Hypothalamus (tissue), 51 donors: ENCODE measurements at regions not wholly inside any gene's neighbourhood (a gene's known extent, or its start where the extent isn't known, plus 50 kb on each side); places are given as distances from the start of the nearest gene placed in this dataset.

Source experiments
- DNase-seq, 51 donors: peaks; one replicate each; lab custom pipeline; 2025; lab: John Stamatoyannopoulos, UW

GRCh38 chr18:67301592-67301991, 214.9 kb downstream of the DSEL start:
- DNase-seq = no peak

GRCh38 chr18:67300498-67300897, 216.0 kb downstream of the DSEL start:
- DNase-seq = no peak

GRCh38 chr18:67292814-67293213, 223.7 kb downstream of the DSEL start:
- DNase-seq = no peak

- DNase-seq = no peak
Measured at GRCh38 chr18:67290421-67290820, 226.1 kb downstream of the DSEL start.

- no peak for DNase-seq
Measured at GRCh38 chr18:67285583-67285982, 230.9 kb downstream of the DSEL start.

- no peak for DNase-seq
Measured at GRCh38 chr18:67282796-67283195, 233.7 kb downstream of the DSEL start.

GRCh38 chr18:67281746-67282145, 234.8 kb downstream of the DSEL start:
- DNase-seq = no peak

- no peak for DNase-seq
Measured at GRCh38 chr18:67280486-67281242, 235.9 kb downstream of the DSEL start.

GRCh38 chr18:67279988-67280387, 236.5 kb downstream of the DSEL start:
- no peak for DNase-seq

- DNase-seq = no peak
Measured at GRCh38 chr18:67278984-67279383, 237.5 kb downstream of the DSEL start.

GRCh38 chr18:67276638-67277037, 239.9 kb downstream of the DSEL start:
- no peak for DNase-seq

GRCh38 chr18:67273288-67273687, 243.2 kb downstream of the DSEL start:
- no peak for DNase-seq

GRCh38 chr18:67269206-67269605, 247.3 kb downstream of the DSEL start:
- DNase-seq = no peak

- no peak for DNase-seq
Measured at GRCh38 chr18:67268530-67268929, 248.0 kb downstream of the DSEL start.

- DNase-seq = no peak
Measured at GRCh38 chr18:67266246-67267237, 250.0 kb downstream of the DSEL start.

- no peak for DNase-seq
Measured at GRCh38 chr18:67265464-67266245, 250.9 kb downstream of the DSEL start.

- no peak for DNase-seq
Measured at GRCh38 chr18:67261931-67262552, 254.5 kb downstream of the DSEL start.

GRCh38 chr18:67260841-67261240, 255.7 kb downstream of the DSEL start:
- DNase-seq = no peak

- no peak for DNase-seq
Measured at GRCh38 chr18:67250776-67251424, 265.6 kb downstream of the DSEL start.
